ENCODE measurements at regions not wholly inside any gene's neighbourhood (a gene's known extent, or its start where the extent isn't known, plus 50 kb on each side); places are given as distances from the start of the nearest gene placed in this dataset.

- Histone ChIP-seq H4K8ac (ENCODE audit: low read depth in 2 of 2, low read length in 2 of 2) (no peak overlapping the region), H3K9me1 (ENCODE audit: insufficient read depth, low read length) (no peaks in the 10 kb centered on the region), H3K23ac (ENCODE audit: low read depth, low read length) (no peak overlapping the region), H3K9me3 (ENCODE audit: control insufficient read depth, insufficient read depth, low read length) (no peaks in the 10 kb centered on the region; the same call in 1 of the 2 replicates), H3K27me3 (ENCODE audit: control insufficient read depth, insufficient read depth, low read length) (no peaks in the 10 kb centered on the region), H3K4ac (ENCODE audit: low read depth, low read length) (no peak overlapping the region), H3K18ac (ENCODE audit: low read depth, low read length) (no peak overlapping the region), H2AK9ac (replicated peaks; ENCODE audit: low read depth, low read length, poor library complexity) (no peak overlapping the region), H4K91ac (ENCODE audit: insufficient read depth, low read depth, low read length) (no peak overlapping the region), H2BK20ac (ENCODE audit: low read depth, low read length) (no peak overlapping the region), H2AFZ (replicated peaks; ENCODE audit: low read length, poor library complexity) (no peak overlapping the region), H2BK5ac (ENCODE audit: low read depth, low read length, poor library complexity, severe bottlenecking) (no peak overlapping the region), H3K27ac (ENCODE audit: insufficient read depth, low read length) (no peak overlapping the region), H3K4me2 (ENCODE audit: low read depth, low read length) (no peak overlapping the region), H4K20me1 (ENCODE audit: insufficient read depth, low read length) (no peaks in the 10 kb centered on the region), H2AK5ac (ENCODE audit: low read depth, low read length) (no peak overlapping the region), H3K4me3 (ENCODE audit: insufficient read depth, low read depth, low read length) (no peak overlapping the region), H3K4me1 (ENCODE audit: control insufficient read depth, insufficient read depth, low read length) (no peaks in the 10 kb centered on the region), H3K56ac (ENCODE audit: extremely low read depth, insufficient read depth, low read length) (no peak overlapping the region), H3K36me3 (ENCODE audit: control insufficient read depth, insufficient read depth, low read length) (no peaks in the 10 kb centered on the region), H2BK120ac (ENCODE audit: low read depth, low read length) (no peak overlapping the region), H2BK15ac (ENCODE audit: low read depth, low read length) (no peak overlapping the region), H4K5ac (ENCODE audit: low read depth, low read length) (no peak overlapping the region), H3K14ac (replicated peaks; ENCODE audit: low read depth, low read length) (no peak overlapping the region), H3K9ac (ENCODE audit: low read depth, low read length) (no peak overlapping the region), H3K79me1 (ENCODE audit: low read depth in 1 of 2, low read length in 2 of 2) (no peaks in the 10 kb centered on the region)
- BruUV-seq (replicated peaks) = no TSS peak
- POLR2A ChIA-PET (ENCODE audit: unreplicated experiment) = no interaction called here
- DNase-seq = no peak
- TF ChIP-seq POLR2A (IDR thresholded peaks at IDR 0.05; ENCODE audit: low read depth, low read length) (no peak), ELK1 (IDR thresholded peaks at IDR 0.05; ENCODE audit: borderline replicate concordance, low read depth, low read length) (no peak), RFX5 (IDR thresholded peaks at IDR 0.05; ENCODE audit: low read depth, low read length) (no peak), MAZ (IDR thresholded peaks at IDR 0.05; ENCODE audit: borderline replicate concordance, low read depth, low read length) (no peak), SMC3 (IDR thresholded peaks at IDR 0.05; ENCODE audit: low read depth, low read length) (no peak), CHD1 (IDR thresholded peaks at IDR 0.05; ENCODE audit: low read depth, low read length) (no peak), RCOR1 (IDR thresholded peaks at IDR 0.05; ENCODE audit: insufficient replicate concordance, low read length) (no peak), BHLHE40 (IDR thresholded peaks at IDR 0.05; ENCODE audit: low read depth, low read length) (no peak), NFE2L2 (IDR thresholded peaks at IDR 0.05; ENCODE audit: low read depth, low read length) (no peak), FOS (IDR thresholded peaks at IDR 0.05; ENCODE audit: low read depth, low read length) (no peak), MXI1 (IDR thresholded peaks at IDR 0.05; ENCODE audit: borderline replicate concordance, low read depth, low read length) (no peak), RAD21 (IDR thresholded peaks at IDR 0.05; ENCODE audit: low read length) (no peak), MAFK (IDR thresholded peaks at IDR 0.05; ENCODE audit: low read depth, low read length) (no peak)
- TF ChIP-seq, protein P1, sequence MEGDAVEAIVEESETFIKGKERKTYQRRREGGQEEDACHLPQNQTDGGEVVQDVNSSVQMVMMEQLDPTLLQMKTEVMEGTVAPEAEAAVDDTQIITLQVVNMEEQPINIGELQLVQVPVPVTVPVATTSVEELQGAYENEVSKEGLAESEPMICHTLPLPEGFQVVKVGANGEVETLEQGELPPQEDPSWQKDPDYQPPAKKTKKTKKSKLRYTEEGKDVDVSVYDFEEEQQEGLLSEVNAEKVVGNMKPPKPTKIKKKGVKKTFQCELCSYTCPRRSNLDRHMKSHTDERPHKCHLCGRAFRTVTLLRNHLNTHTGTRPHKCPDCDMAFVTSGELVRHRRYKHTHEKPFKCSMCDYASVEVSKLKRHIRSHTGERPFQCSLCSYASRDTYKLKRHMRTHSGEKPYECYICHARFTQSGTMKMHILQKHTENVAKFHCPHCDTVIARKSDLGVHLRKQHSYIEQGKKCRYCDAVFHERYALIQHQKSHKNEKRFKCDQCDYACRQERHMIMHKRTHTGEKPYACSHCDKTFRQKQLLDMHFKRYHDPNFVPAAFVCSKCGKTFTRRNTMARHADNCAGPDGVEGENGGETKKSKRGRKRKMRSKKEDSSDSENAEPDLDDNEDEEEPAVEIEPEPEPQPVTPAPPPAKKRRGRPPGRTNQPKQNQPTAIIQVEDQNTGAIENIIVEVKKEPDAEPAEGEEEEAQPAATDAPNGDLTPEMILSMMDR (conservative IDR thresholded peaks at IDR 0.05; ENCODE audit: low read depth, low read length) = no peak
- in situ Hi-C loops (cut with MboI; ENCODE audit: low sequenced_read_pairs) (no loop called here), dilution Hi-C loops (cut with HindIII; ENCODE audit: low sequenced_read_pairs, unreplicated experiment) (no loop called here), intact Hi-C loops (cut with micrococcal nuclease) (no loop called here)
- WGBS, 2 experiments (ENCODE audit: extremely low coverage in 2 of 2, insufficient read length in 1 of 2) = no CpG with 5 or more reads among the region's 1 CpG
- ATAC-seq (ENCODE audit: low read depth) = no peak
- CTCF ChIA-PET = no interaction called here
These were observed 227.7 kb downstream of the FSCB start for GRCh38 chr14:44279357-44279756.
